Fibroblast of skin of left biceps (primary cell): ENCODE measurements at regions not wholly inside any gene's neighbourhood (a gene's known extent, or its start where the extent isn't known, plus 50 kb on each side); places are given as distances from the start of the nearest gene placed in this dataset.
"Not testable (repeated sequence)": the region's sequence is repeated elsewhere in the genome, so short reads cannot be mapped to it uniquely, and the experiment has no call there.

Experiments used
- DNase-seq, 2 experiments: peaks; one replicate each; pipeline ENCODE4 v3.0.0-alpha.2; 2013; ENCODE audit warnings: low read depth in 2 of 2

GRCh38 chr5:163269624-163270023 lies 167.8 kb upstream of the CCNG1 start:
- DNase-seq: no peak

DNA sequence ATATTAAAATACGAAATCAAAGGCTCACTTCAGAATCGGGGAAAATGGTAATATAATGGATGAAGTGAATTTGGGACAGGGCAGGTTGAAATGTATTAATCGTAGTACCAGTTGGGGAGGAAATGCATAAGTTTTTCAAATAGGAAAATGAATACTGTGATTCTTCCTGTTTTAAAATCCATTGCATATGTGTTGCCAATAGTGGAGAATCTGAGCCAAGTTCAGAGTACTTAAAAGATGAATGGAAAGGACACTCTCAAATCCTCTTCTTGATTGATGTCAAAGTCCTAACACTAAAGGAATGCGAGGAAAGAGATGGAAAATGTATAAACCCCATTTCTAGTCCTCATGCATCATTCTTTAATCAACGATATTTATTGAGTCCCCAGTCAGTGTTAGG lies 160.9 kb upstream of the CCNG1 start:
- no peak for DNase-seq

GRCh38 chr5:163280897-163281296 lies 156.5 kb upstream of the CCNG1 start:
- not testable (repeated sequence) for DNase-seq

DNA sequence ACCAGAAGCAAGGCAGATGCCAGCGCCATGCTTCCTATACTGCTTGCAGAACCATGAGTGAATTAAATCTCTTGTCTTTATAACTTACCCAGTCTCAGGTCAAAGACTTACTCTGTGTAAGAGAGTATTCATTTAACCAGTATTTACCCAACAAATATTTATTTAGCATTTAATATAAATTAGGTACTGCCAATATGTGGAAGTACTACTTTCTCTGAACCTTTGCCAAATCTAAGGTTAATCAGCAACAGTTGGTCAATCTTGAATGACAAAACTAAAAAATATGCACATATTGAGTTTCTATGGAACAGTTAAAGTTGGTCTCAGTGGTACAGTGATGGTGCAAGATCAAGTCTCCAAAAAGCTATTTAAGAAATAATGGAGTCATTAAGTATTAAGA lies 155.9 kb upstream of the CCNG1 start:
- no peak for DNase-seq

DNA sequence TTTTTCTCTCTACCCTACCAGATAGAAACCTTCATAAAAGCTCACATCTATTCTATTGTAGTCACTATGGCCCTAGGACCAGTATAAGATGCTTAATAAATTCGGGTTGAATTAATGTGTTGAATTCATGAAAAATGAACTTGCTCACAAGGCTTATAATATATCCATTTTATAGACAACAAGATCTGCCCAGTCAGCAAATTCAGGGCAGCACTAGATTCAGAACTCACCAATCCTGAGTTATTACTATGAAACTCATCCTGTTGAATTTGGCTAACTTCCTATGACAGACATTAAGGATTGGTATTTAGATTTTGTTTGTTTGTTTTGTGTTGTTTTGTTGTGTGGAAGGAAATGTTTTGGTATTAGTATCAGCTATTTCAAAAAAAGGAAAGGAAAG lies 143.6 kb upstream of the CCNG1 start:
- DNase-seq: no peak

- DNase-seq: no peak
These were observed 133.7 kb upstream of the CCNG1 start for GRCh38 chr5:163303718-163304117.

- no peak for DNase-seq
These were observed 131.7 kb upstream of the CCNG1 start for GRCh38 chr5:163305655-163306054.

DNA sequence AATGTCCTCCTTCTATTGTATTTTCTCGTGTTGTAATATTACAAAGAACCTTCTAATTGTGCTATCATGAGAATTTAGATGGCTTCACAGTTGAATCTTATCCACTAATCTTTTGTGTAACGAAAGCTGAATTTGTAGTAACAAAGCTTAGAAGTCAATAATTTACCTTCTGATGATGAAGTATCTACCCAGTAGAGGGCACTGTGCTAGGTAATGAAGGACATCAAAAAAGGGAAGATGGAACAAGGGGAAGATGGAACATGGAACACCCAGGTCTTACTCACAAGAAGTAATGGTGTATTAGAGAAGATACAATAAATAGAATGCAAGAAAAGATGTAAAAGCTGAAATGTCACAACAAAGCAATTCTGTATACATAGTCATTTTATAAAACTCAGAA lies 131.0 kb upstream of the CCNG1 start:
- no peak for DNase-seq

GRCh38 chr5:163309914-163310313 lies 127.5 kb upstream of the CCNG1 start:
- DNase-seq: no peak

DNA sequence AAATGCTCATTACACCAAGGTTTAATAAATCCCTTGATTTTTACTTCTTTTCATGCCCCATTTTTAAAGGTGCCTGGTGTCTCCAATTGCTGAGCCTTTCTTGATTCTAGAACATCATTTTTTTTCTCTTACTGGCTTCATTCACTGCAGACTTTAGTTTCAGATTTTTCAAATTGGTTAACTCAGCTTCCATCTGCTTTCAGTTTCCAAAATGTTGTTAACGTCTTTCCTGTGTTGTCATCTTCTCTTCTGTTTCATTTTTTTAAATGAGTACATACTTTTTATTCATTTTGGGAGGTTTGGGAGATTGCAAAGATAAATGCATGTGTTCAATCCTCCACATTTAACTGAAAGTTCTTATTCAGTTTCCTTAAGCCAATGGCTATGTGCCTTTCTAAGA lies 126.4 kb upstream of the CCNG1 start:
- no peak for DNase-seq

GRCh38 chr5:163312598-163312997 lies 124.8 kb upstream of the CCNG1 start:
- no peak for DNase-seq

- DNase-seq: not testable (repeated sequence)
These were observed 124.3 kb upstream of the CCNG1 start for GRCh38 chr5:163313049-163313448.

GRCh38 chr5:163316374-163316773 lies 121.0 kb upstream of the CCNG1 start:
- not testable (repeated sequence) for DNase-seq

DNA sequence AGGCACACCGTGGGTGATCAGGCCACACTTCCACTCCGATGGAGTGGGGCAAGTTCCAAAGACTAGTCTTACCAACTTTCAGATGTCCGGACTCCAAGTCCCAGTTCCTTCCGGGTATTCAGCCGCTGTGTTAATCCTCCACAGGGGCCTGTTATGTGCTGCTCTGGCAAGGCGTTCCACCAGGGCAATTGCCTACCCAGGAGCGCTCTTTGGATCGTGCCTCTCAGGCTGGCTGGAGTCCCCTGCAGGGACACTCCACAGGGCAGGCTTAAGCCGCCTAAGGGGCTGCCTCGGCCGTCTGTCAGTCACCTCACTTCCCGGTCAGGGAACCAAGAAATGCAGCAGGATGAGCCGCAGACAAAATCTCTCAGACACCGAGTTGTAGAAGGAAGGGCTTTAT lies 118.7 kb upstream of the CCNG1 start:
- DNase-seq: no peak

- DNase-seq: no peak
These were observed 115.9 kb upstream of the CCNG1 start for GRCh38 chr5:163321511-163321910.

- no peak for DNase-seq
These were observed 106.4 kb upstream of the CCNG1 start for GRCh38 chr5:163330723-163331668.

DNA sequence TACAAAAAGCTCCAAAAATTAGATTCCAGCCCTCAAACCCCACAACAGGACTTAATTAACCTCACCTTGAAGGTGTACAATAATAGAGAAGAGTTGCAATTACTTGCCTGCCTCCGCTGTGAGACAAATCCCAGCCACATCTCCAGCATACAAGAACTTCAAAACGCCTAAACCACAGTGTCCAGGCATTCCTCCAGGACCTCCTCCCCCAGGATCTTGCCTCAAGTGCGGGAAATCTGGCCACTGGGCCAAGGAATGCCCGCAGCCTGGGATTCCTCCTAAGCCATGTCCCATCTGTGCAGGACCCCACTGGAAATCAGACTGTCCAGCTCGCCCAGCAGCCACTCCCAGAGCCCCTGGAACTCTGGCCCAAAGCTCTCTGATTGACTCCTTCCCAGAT lies 101.3 kb upstream of the CCNG1 start:
- not testable (repeated sequence) for DNase-seq

DNA sequence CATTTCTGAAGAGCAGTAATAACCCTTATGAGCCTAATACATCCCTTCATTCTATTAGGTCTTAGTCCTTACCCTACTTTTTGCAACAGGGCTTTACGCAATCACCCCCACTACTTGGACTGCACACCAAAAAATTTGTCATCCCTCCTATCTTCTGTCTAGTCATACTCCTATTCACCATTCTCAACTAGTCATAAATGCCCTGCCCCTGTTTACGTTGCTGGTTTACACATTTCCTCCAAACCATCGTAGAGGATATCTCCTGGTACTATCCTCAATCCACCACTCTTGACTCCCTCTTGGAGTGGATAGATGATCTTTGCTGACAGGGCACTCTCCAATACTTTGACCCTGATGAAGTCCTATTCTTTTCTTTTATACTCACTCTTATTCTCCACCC lies 98.2 kb upstream of the CCNG1 start:
- DNase-seq: no peak

GRCh38 chr5:163340378-163340777 lies 97.0 kb upstream of the CCNG1 start:
- not testable (repeated sequence) for DNase-seq

GRCh38 chr5:163342306-163342705 lies 95.1 kb upstream of the CCNG1 start:
- no peak for DNase-seq

DNA sequence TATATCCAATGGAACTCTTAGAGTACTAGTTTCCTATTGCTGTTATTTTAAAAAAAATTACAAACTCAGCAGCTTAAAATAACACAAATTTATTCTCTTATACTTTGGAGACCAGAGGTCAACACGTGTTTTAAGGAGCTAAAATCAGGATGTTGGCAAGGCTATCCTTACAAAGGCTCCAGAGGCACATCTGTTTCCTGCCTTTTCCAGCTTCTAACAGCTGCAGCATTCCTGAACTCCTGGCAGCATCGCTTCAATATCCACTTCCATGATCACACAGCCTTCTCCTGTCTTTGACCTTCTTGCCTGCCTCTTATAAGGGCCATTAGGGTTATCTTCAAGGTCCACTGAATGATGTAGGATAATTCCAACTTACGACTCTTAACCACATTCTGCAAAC lies 92.2 kb upstream of the CCNG1 start:
- no peak for DNase-seq

DNA sequence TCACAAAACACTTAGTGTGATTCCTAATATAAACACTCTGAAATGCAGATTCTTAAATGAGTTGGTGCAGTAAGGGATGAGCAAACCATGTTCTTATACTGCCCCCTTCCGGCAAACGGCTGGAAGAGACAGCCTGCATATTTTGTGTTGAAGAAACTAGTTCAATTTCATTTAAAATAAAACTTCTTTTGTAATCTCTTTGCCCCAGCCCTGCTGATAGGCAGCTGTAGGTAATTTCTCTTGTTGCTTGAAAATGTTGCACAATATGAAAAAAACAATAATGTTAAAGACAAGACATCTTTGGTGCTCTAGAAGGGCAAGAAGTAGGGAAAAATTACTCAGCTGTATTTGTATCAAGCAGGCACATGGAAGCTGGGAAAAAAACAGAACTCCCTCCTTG lies 89.7 kb upstream of the CCNG1 start:
- peak; percentile 8 to 11 for DNase-seq

DNA sequence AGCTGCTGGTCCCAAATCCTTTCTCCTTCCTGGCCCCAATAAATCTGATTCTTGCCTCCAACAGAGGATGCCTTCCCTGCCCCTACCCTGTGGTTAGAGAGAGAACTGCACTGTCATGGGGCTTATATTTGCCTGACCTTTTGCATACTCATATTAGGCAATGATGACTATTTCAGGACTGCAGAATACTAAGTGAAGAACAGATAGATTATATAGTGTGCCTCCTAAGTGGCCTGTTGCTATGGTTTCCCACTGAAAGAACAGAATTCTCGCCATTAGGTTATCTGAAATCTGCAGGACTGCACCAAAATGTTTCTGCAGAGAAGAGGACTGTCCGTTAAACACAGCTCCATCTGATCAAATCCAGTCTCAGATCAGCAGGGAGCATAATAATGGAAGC lies 87.3 kb upstream of the CCNG1 start:
- no peak for DNase-seq

DNA sequence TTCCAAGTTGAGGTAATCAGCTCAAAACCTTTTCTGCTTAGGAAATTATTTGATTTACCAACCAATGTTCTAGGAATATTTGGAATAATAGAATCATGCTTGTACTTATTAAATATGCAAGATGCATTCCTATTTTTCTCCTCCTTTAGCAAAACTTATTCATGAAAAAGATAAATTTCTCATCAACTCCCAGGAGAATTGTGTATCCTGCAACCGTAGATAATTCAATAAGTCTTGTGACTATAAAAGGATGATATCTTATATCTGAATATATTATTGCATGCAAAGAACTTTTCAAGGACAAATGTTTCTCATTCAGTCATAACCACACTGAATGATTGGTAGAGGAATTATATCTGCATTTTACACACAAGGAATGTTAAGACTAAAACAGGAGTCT lies 84.9 kb upstream of the CCNG1 start:
- DNase-seq: no peak
